T-helper 22 cell (primary cell): ENCODE measurements at regions not wholly inside any gene's neighbourhood (a gene's known extent, or its start where the extent isn't known, plus 50 kb on each side); places are given as distances from the start of the nearest gene placed in this dataset.
"Not testable (repeated sequence)": the region's sequence is repeated elsewhere in the genome, so short reads cannot be mapped to it uniquely, and the experiment has no call there.

Source experiments
- DNase-seq: peaks from one replicate; pipeline ENCODE4 v3.0.0-alpha.2; 2020; ENCODE audit warnings: low read depth

- DNase-seq, result no peak
Measured at GRCh38 chr14:53857625-53858344, 98.8 kb downstream of the BMP4 start.

GRCh38 chr14:53855574-53855973 is 101.1 kb downstream of the BMP4 start:
- DNase-seq, result no peak

GRCh38 chr14:53855127-53855526 is 101.5 kb downstream of the BMP4 start:
- DNase-seq, result no peak

- no peak for DNase-seq
Measured at GRCh38 chr14:53851394-53852090, 105.1 kb downstream of the BMP4 start.

GRCh38 chr14:53850714-53851296 is 105.8 kb downstream of the BMP4 start:
- DNase-seq, result no peak

GRCh38 chr14:53849549-53849948 is 107.1 kb downstream of the BMP4 start:
- DNase-seq, result no peak

- no peak for DNase-seq
Measured at GRCh38 chr14:53848854-53849253, 107.8 kb downstream of the BMP4 start.

GRCh38 chr14:53847881-53848280 is 108.7 kb downstream of the BMP4 start:
- DNase-seq, result no peak

- no peak for DNase-seq
Measured at GRCh38 chr14:53847057-53847456, 109.6 kb downstream of the BMP4 start.

GRCh38 chr14:53845813-53846693 is 110.6 kb downstream of the BMP4 start:
- DNase-seq, result no peak

GRCh38 chr14:53842938-53843337 is 113.7 kb downstream of the BMP4 start:
- no peak for DNase-seq

GRCh38 chr14:53841109-53842099 is 115.2 kb downstream of the BMP4 start:
- DNase-seq, result no peak

- no peak for DNase-seq
Measured at GRCh38 chr14:53840444-53840843, 116.2 kb downstream of the BMP4 start.

- no peak for DNase-seq
Measured at GRCh38 chr14:53838374-53838773, 118.3 kb downstream of the BMP4 start.

- DNase-seq, result not testable (repeated sequence)
Measured at GRCh38 chr14:53837656-53838055, 119.0 kb downstream of the BMP4 start.

GRCh38 chr14:53836551-53836950 is 120.1 kb downstream of the BMP4 start:
- no peak for DNase-seq

- no peak for DNase-seq
Measured at GRCh38 chr14:53828820-53829219, 127.8 kb downstream of the BMP4 start.

GRCh38 chr14:53824061-53824460 is 132.6 kb downstream of the BMP4 start:
- no peak for DNase-seq

- no peak for DNase-seq
Measured at GRCh38 chr14:53814392-53814791, 142.2 kb downstream of the BMP4 start.

- DNase-seq, result no peak
Measured at GRCh38 chr14:53810221-53810620, 146.4 kb downstream of the BMP4 start.

GRCh38 chr14:53808042-53808441 is 148.6 kb downstream of the BMP4 start:
- no peak for DNase-seq
